Parathyroid adenoma (tissue), 2 donors: ENCODE measurements at regions not wholly inside any gene's neighbourhood (a gene's known extent, or its start where the extent isn't known, plus 50 kb on each side); places are given as distances from the start of the nearest gene placed in this dataset.

Experiments
- H2AFZ ChIP-seq: fragments of 300-600 bp; sonication (generic); one replicate; pipeline ENCODE4 v1.7.0; 2017; ENCODE audit warnings: antibody characterized with exemption, mild to moderate bottlenecking
- H3K27ac ChIP-seq: fragments of 300-600 bp; sonication (generic); one replicate; pipeline ENCODE4 v1.7.0; 2017
- H3K27me3 ChIP-seq: fragments of 300-600 bp; sonication (generic); one replicate; pipeline ENCODE4 v1.7.0; 2017; ENCODE audit warnings: low read length; ENCODE audit not compliant: control insufficient read depth, insufficient read depth
- H3K36me3 ChIP-seq: fragments of 300-600 bp; sonication (generic); one replicate; pipeline ENCODE4 v1.7.0; 2017; ENCODE audit warnings: low read length; ENCODE audit not compliant: control insufficient read depth, insufficient read depth
- H3K4me1 ChIP-seq: fragments of 300-600 bp; sonication (generic); one replicate; pipeline ENCODE4 v1.7.0; 2017; ENCODE audit warnings: control low read depth
- H3K4me2 ChIP-seq: fragments of 300-600 bp; sonication (generic); one replicate; pipeline ENCODE4 v1.7.0; 2017; ENCODE audit warnings: low read length
- H3K4me3 ChIP-seq: fragments of 300-600 bp; sonication (generic); one replicate; pipeline ENCODE4 v1.7.0; 2017; ENCODE audit warnings: low read depth, low read length
- H3K79me2 ChIP-seq: fragments of 300-600 bp; sonication (generic); one replicate; pipeline ENCODE4 v1.7.0; 2017; ENCODE audit warnings: control low read depth
- H3K9ac ChIP-seq: fragments of 300-600 bp; sonication (generic); one replicate; pipeline ENCODE4 v1.7.0; 2017; ENCODE audit warnings: mild to moderate bottlenecking
- H3K9me3 ChIP-seq: fragments of 300-600 bp; sonication (generic); one replicate; pipeline ENCODE4 v1.7.0; 2017; ENCODE audit warnings: low read length; ENCODE audit not compliant: control insufficient read depth
- CTCF ChIP-seq: fragments of 300-600 bp; sonication (generic); IDR thresholded peaks from one replicate; pipeline ENCODE4 v1.7.0; 2017; ENCODE audit warnings: antibody characterized with exemption, mild to moderate bottlenecking
- donor health status: primary hyperparathyroidism.

- Histone ChIP-seq H3K27me3 (no peaks in the 10 kb centered on the region), H3K4me3 (no peak overlapping the region), H2AFZ (no peak overlapping the region), H3K9ac (no peak overlapping the region), H3K36me3 (no peaks in the 10 kb centered on the region), H3K4me1 (no peaks in the 10 kb centered on the region), H3K79me2 (no peaks in the 10 kb centered on the region), H3K27ac (no peak overlapping the region), H3K4me2 (no peak overlapping the region), H3K9me3 (no peaks in the 10 kb centered on the region)
- no peak for TF ChIP-seq CTCF
These were observed 138.1 kb upstream of the CPM start for GRCh38 chr12:69071091-69071370.

- TF ChIP-seq CTCF: no peak
- H3K27ac ChIP-seq: no peak overlapping the region
- H2AFZ ChIP-seq: no peak overlapping the region
- H3K9me3 ChIP-seq: no peaks in the 10 kb centered on the region
- H3K36me3 ChIP-seq: no peaks in the 10 kb centered on the region
- H3K27me3 ChIP-seq: no peaks in the 10 kb centered on the region
- no peak overlapping the region for H3K4me2 ChIP-seq
- H3K4me1 ChIP-seq: no peaks in the 10 kb centered on the region
- no peaks in the 10 kb centered on the region for H3K79me2 ChIP-seq
- no peak overlapping the region for H3K4me3 ChIP-seq
- H3K9ac ChIP-seq: no peak overlapping the region
These were observed 140.1 kb upstream of the CPM start for GRCh38 chr12:69073035-69073434.

- TF ChIP-seq CTCF: no peak
- Histone ChIP-seq H3K27me3 (no peaks in the 10 kb centered on the region), H2AFZ (no peak overlapping the region), H3K79me2 (no peaks in the 10 kb centered on the region), H3K4me2 (no peak overlapping the region), H3K27ac (no peak overlapping the region), H3K9me3 (no peaks in the 10 kb centered on the region), H3K9ac (no peak overlapping the region), H3K4me1 (no peaks in the 10 kb centered on the region), H3K4me3 (no peak overlapping the region), H3K36me3 (no peaks in the 10 kb centered on the region)
These were observed 141.8 kb upstream of the CPM start for GRCh38 chr12:69074556-69075349.

- no peaks in the 10 kb centered on the region for H3K36me3 ChIP-seq
- H3K79me2 ChIP-seq: no peaks in the 10 kb centered on the region
- H3K4me3 ChIP-seq: no peak overlapping the region
- no peak overlapping the region for H2AFZ ChIP-seq
- no peak overlapping the region for H3K27ac ChIP-seq
- no peaks in the 10 kb centered on the region for H3K27me3 ChIP-seq
- H3K9ac ChIP-seq: no peak overlapping the region
- H3K4me1 ChIP-seq: no peaks in the 10 kb centered on the region
- H3K4me2 ChIP-seq: no peak overlapping the region
- H3K9me3 ChIP-seq: no peaks in the 10 kb centered on the region
- no peak for TF ChIP-seq CTCF
These were observed 150.7 kb upstream of the CPM start for GRCh38 chr12:69083689-69084088.

GRCh38 chr12:69084816-69085378, 151.9 kb upstream of the CPM start:
- Histone ChIP-seq H3K4me1 (no peaks in the 10 kb centered on the region), H2AFZ (no peak overlapping the region), H3K4me2 (no peak overlapping the region), H3K27ac (no peak overlapping the region), H3K27me3 (no peaks in the 10 kb centered on the region), H3K9ac (no peak overlapping the region), H3K9me3 (no peaks in the 10 kb centered on the region), H3K79me2 (no peaks in the 10 kb centered on the region), H3K4me3 (no peak overlapping the region), H3K36me3 (no peaks in the 10 kb centered on the region)
- no peak for TF ChIP-seq CTCF
